ENCODE measurements at regions not wholly inside any gene's neighbourhood (a gene's known extent, or its start where the extent isn't known, plus 50 kb on each side); places are given as distances from the start of the nearest gene placed in this dataset.
A peak's percentile ranks its signal among the peaks of the same experiment; 100 is the strongest.

DNA sequence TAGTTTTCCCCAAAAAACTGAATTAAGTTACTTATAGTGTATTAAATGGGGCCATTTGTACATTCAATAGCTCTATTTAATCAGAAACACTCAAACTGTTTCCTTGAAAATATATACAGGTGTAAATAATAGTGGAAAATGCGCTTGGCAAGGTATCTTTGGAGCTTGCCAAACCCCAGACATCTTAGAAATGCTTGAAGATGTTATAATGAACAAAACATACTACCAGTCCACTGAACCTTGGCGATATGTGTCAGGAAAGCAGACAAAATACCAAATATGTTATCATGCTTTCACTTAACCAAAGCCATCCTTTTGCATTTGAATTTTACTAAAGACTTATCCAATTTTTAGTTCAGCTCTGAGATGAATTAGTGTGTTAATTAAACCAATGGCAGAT, 352.7 kb upstream of the SEMA3A start:
- H3K27me3 ChIP-seq (ENCODE audit: control insufficient read depth, insufficient read depth, low read length): no peaks in the 10 kb centered on the region
- no peaks in the 10 kb centered on the region for H3K9me3 ChIP-seq (ENCODE audit: control insufficient read depth, insufficient read depth, low read depth, low read length)
- ATAC-seq (no peak), DNase-seq (ENCODE audit: low read depth, low spot score) (no peak)
- CTCF ChIA-PET: interaction anchor here (0.6 kb wide), 1 partner anchor 437 kb away, joined by 6 read pairs; no protein-coding TSS in a partner anchor
- BruUV-seq (replicated peaks): no TSS peak
- H3K36me3 ChIP-seq (ENCODE audit: control insufficient read depth, insufficient read depth, low read length): no peaks in the 10 kb centered on the region
- in situ Hi-C loops (cut with HindIII; ENCODE audit: low pct_unique_long_range_greater_than_20kb, low sequenced_read_pairs): no loop called here
- intact Hi-C loops (cut with micrococcal nuclease; ENCODE audit: unreplicated experiment): no loop called here
- POLR2A ChIA-PET: interaction anchor here (0.7 kb wide), 1 partner anchor 194 kb away, joined by 3 read pairs; no protein-coding TSS in a partner anchor
- H3K27ac ChIP-seq (ENCODE audit: low read length): peak overlapping the region; percentile 44; the same call in 1 of the 2 replicates
- TF ChIP-seq, protein P1, sequence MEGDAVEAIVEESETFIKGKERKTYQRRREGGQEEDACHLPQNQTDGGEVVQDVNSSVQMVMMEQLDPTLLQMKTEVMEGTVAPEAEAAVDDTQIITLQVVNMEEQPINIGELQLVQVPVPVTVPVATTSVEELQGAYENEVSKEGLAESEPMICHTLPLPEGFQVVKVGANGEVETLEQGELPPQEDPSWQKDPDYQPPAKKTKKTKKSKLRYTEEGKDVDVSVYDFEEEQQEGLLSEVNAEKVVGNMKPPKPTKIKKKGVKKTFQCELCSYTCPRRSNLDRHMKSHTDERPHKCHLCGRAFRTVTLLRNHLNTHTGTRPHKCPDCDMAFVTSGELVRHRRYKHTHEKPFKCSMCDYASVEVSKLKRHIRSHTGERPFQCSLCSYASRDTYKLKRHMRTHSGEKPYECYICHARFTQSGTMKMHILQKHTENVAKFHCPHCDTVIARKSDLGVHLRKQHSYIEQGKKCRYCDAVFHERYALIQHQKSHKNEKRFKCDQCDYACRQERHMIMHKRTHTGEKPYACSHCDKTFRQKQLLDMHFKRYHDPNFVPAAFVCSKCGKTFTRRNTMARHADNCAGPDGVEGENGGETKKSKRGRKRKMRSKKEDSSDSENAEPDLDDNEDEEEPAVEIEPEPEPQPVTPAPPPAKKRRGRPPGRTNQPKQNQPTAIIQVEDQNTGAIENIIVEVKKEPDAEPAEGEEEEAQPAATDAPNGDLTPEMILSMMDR (IDR thresholded peaks at IDR 0.05): no peak
- TF ChIP-seq TCF7L2 (IDR thresholded peaks at IDR 0.05; ENCODE audit: low read depth, low read length) (no peak), POLR2AphosphoS5 (IDR thresholded peaks at IDR 0.05; ENCODE audit: low read depth, low read length) (no peak), SIN3A (IDR thresholded peaks at IDR 0.05; ENCODE audit: borderline replicate concordance, insufficient read depth, low read depth, low read length) (no peak)
- TF ChIP-seq, protein P2, sequence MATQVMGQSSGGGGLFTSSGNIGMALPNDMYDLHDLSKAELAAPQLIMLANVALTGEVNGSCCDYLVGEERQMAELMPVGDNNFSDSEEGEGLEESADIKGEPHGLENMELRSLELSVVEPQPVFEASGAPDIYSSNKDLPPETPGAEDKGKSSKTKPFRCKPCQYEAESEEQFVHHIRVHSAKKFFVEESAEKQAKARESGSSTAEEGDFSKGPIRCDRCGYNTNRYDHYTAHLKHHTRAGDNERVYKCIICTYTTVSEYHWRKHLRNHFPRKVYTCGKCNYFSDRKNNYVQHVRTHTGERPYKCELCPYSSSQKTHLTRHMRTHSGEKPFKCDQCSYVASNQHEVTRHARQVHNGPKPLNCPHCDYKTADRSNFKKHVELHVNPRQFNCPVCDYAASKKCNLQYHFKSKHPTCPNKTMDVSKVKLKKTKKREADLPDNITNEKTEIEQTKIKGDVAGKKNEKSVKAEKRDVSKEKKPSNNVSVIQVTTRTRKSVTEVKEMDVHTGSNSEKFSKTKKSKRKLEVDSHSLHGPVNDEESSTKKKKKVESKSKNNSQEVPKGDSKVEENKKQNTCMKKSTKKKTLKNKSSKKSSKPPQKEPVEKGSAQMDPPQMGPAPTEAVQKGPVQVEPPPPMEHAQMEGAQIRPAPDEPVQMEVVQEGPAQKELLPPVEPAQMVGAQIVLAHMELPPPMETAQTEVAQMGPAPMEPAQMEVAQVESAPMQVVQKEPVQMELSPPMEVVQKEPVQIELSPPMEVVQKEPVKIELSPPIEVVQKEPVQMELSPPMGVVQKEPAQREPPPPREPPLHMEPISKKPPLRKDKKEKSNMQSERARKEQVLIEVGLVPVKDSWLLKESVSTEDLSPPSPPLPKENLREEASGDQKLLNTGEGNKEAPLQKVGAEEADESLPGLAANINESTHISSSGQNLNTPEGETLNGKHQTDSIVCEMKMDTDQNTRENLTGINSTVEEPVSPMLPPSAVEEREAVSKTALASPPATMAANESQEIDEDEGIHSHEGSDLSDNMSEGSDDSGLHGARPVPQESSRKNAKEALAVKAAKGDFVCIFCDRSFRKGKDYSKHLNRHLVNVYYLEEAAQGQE (IDR thresholded peaks at IDR 0.05; ENCODE audit: insufficient read depth in 1 of 2, low read depth in 2 of 2, low read length in 1 of 2): no peak
- no peak overlapping the region for H3K4me3 ChIP-seq (ENCODE audit: low read depth in 2 of 2, low read length in 2 of 2)
- no peaks in the 10 kb centered on the region for H3K4me1 ChIP-seq (ENCODE audit: control insufficient read depth, insufficient read depth, low read length)

DNA sequence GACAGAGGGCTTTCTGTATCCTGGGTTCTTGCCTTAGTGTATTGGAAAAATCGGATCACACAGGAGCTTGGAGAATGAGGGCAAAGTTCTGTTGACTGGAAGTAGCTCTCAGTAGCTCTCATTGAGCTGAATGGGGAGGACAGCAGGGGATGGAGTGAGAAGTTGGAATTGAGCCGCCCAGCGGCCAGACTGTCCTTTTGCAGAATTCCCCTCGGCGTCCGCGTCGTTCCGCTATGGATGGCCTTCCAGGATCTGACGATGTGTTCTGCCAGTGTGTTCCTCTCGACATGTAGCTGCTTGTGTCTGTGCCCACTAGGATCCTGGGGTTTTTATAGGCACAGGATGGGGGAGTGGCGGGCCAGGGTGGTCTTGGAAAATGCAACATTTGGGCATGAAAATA, 351.8 kb upstream of the SEMA3A start:
- DNase-seq (ENCODE audit: low read depth, low spot score) (no peak), ATAC-seq (no peak)
- 0 out of 2 replicates have a peak overlapping the region, but pooled peaks have one; percentile 17 for H3K27ac ChIP-seq (ENCODE audit: low read length)
- H3K36me3 ChIP-seq (ENCODE audit: control insufficient read depth, insufficient read depth, low read length): no peaks in the 10 kb centered on the region
- no peak overlapping the region for H3K4me3 ChIP-seq (ENCODE audit: low read depth in 2 of 2, low read length in 2 of 2)
- CTCF ChIA-PET: no interaction called here
- TF ChIP-seq TCF7L2 (IDR thresholded peaks at IDR 0.05; ENCODE audit: low read depth, low read length) (no peak), SIN3A (IDR thresholded peaks at IDR 0.05; ENCODE audit: borderline replicate concordance, insufficient read depth, low read depth, low read length) (no peak), POLR2AphosphoS5 (IDR thresholded peaks at IDR 0.05; ENCODE audit: low read depth, low read length) (no peak)
- TF ChIP-seq, protein P2 (IDR thresholded peaks at IDR 0.05; ENCODE audit: insufficient read depth in 1 of 2, low read depth in 2 of 2, low read length in 1 of 2): no peak
- TF ChIP-seq, protein P1 (IDR thresholded peaks at IDR 0.05): no peak
- intact Hi-C loops (cut with micrococcal nuclease; ENCODE audit: unreplicated experiment): no loop called here
- POLR2A ChIA-PET: no interaction called here
- in situ Hi-C loops (cut with HindIII; ENCODE audit: low pct_unique_long_range_greater_than_20kb, low sequenced_read_pairs): no loop called here
- H3K27me3 ChIP-seq (ENCODE audit: control insufficient read depth, insufficient read depth, low read length): no peaks in the 10 kb centered on the region
- no peaks in the 10 kb centered on the region for H3K9me3 ChIP-seq (ENCODE audit: control insufficient read depth, insufficient read depth, low read depth, low read length)
- BruUV-seq (replicated peaks): no TSS peak
- H3K4me1 ChIP-seq (ENCODE audit: control insufficient read depth, insufficient read depth, low read length): no peaks in the 10 kb centered on the region
